ENCODE measurements at regions not wholly inside any gene's neighbourhood (a gene's known extent, or its start where the extent isn't known, plus 50 kb on each side); places are given as distances from the start of the nearest gene placed in this dataset.

DNA sequence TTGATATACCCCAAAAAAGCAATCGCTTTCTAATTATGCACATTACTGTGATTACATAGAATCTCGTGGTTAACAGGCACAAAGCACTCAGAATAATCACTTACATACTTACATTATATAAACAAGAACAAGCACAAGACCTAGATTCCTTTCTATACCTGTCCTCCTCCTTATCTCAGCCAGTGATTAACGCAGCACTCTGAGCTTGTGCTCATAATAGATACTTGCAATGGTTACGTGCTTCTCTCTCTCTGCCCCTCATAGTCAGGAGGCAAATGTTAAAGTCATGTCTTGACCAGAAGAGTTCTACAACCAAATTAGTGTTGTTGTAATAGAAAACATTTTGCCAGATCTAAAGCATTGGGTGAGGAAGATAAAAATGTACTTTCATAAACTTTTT is 342.2 kb upstream of the PKDCC start:
- DNase-seq = no peak

DNA sequence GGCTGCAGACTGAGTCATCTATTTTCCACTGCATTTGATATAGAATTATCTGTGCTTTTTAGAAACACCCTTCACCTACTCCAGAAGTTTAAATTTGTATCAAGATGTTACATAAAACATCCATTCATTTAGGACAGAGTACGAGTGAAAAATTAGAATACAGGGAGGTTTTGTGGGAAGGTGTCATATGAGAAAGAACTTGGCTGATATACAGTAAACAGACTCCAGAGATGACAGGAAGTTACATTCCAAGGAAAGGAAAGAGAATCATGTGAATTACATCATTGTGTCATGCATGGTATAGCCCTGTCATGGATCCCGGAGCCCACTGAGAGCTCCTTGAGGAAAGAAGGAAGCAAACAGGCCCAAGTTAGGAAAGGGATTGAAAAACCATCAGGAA is 341.5 kb upstream of the PKDCC start:
- DNase-seq = no peak

DNA sequence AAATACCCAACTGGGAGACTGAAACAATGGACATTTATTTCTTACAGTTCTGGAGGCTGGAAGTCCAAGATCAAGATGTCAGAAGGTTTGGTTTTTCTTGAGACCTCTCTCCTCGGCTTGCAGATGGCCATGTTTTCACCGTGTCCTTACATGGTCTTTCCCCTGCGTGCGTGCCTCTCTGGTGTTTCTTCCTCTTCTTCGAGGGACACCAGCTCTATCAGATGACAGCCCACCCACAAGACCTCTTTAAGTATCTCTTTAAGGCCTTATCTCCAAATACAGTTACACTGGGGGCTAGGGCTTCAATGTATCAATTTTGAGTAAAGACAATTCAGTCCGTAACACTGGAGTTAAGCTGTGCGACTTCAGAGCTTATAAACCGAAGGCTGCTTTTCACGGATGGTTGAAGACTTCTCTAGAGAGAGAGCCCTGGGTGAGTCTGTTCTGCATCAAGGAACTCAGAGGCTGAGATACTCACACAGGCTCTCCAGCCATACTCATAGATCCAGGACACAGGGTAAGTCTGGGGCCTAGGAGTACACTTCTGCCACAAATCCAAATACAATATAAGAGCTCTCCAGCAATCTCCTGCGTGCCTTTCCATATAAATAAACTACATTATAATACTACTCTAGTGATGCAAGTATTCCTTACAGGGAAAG is 339.9 kb upstream of the PKDCC start:
- DNase-seq = no peak

DNA sequence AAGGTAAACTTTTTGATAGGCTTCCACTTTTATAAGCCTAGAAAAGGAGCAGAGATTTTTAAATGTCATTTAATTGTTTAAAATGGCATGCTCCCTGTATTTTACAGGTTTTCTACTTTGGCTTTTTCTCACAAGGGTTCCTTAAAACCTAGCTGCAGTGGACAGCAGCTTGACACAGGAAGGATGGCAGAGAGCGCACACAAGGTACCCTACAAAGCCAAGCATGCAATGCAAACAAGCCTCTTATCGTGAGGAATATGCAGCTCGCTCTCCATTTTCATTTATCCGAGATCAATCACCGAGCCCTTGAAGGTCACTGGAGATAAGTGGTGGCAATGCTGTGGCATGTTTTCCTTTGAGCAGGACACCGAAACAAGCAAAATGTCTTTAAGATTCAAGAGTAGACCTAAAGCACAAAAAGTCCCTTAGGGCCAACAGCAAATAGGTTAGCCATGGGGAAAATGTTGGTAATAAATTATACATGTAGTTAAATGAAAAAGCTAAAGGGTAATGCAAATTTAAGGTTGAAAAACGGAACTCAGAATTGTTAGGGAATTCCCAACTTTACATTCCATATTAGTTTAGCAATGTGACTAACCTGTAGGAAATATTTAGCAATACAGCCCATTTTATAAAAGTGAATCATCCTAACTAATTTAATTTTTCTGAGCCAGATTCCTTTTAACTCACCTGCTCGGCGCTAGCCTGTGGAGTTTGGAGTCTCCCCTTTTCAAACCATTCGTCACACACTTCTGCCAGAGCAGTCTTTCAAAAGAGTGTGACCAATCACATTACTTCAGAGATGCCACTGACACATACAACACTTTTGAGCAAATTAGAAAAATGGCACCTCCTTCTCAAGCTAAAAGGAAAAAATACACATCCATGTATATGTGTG is 337.9 kb upstream of the PKDCC start:
- DNase-seq = no peak

DNA sequence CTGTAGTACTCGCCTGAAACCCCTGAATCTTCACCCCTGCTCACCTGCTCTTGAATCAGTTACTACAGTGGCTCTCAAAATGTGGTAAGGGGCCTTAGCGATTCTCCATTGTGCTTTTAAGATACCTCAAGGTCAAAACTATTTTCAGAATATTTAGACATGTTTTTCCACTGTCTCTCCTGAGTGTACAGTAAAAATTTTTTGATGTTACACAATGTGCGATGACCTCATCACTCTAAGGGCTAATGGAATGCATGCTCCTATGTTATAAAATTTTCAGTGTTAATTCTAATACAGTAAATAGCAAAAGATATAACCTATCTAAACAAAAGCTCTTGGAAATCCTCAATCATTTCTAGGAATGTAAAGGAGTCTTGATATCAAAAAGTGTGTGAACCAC is 336.9 kb upstream of the PKDCC start:
- peak; percentile 15 for DNase-seq

DNA sequence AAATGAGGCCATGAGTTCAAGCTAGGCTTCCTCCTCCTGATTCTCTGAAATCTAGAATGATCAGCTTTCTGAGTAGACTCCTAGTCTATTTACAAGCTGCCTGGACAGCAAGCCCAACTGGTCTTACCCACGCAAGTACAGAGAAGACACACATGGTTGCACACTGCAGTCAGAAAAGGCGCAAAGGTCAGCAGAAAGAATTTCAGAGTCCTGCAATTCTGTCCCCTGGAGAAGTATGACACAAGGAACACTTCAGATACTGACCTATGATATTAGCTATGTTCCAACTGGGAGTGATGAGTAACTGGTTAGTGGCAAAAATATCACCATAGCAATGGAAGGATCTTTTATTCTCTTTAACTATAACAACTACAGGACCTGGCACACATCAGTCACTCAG is 336.1 kb upstream of the PKDCC start:
- no peak for DNase-seq

DNA sequence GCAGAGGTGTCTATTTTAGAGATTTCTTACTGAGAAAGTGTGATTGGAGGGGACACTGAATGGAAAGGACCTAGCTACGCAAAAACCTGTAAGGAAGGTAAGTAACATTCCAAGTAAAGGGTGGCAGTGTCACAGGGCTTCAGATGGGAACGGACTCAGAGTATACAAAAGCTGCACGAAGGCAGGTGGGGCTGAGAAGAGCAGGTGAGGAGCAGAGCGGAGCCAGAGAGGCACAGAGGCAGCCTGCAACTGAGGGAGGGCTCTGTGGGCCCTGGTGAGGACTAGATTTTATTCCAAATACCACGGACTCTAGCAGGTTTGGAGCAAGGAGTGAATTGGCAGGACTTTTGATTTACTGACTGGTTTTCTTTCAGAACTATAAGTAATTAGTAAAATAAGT is 331.3 kb upstream of the PKDCC start:
- no peak for DNase-seq

DNA sequence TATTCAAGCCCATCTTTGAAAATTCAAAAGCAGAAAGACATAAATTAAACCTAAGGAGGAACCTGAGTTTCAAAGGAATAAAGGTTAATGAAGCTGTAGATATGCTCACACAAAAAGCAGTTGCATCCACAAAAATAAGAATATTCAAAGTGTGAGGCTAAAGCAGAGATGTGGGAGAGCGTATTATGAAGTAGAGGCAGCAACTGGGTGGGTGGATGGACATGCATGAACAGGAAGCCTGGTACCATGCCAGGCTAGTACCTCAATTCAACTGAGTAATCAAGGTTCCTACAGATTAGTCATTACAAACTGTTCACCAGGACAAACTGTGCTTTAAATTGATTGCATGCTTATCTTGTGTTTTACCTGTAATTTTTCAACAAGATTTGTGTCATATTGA is 330.0 kb upstream of the PKDCC start:
- DNase-seq = no peak

DNA sequence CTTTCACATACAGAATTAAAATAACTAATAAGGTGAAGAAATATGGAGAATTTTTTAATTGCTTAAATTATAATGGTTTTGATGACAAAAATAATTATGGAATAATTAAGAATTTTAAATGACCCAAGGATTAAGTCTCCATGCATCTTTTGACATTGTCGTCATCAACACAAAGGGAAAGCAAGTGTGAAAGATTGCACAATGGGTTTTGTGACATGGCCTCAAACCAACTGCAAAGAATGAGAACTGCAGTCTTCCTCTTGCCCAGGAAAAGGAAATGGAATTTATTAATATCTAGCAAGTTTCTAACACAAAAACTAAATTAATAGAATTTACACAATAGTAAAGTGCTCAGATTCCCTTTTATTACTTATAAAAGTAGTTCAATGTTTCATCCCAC is 329.1 kb upstream of the PKDCC start:
- no peak for DNase-seq

DNA sequence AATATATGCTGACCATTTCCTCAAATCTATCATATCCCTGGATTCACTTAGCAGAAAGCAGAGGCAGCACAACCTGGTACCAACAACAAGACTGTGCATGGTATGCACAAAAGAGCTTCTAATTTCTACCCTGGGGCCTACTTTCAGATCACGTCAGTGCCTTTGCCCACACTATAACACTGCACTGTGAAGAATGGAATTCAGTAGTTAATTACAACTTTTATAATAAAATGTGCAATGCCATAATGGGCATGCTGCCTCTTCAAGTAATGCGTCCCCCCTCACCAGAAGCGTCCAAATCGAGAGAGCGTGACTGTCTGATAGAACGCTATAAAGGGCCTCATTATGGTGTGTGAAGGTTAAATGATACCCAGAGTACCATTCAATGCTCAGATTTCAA is 328.1 kb upstream of the PKDCC start:
- DNase-seq = no peak

DNA sequence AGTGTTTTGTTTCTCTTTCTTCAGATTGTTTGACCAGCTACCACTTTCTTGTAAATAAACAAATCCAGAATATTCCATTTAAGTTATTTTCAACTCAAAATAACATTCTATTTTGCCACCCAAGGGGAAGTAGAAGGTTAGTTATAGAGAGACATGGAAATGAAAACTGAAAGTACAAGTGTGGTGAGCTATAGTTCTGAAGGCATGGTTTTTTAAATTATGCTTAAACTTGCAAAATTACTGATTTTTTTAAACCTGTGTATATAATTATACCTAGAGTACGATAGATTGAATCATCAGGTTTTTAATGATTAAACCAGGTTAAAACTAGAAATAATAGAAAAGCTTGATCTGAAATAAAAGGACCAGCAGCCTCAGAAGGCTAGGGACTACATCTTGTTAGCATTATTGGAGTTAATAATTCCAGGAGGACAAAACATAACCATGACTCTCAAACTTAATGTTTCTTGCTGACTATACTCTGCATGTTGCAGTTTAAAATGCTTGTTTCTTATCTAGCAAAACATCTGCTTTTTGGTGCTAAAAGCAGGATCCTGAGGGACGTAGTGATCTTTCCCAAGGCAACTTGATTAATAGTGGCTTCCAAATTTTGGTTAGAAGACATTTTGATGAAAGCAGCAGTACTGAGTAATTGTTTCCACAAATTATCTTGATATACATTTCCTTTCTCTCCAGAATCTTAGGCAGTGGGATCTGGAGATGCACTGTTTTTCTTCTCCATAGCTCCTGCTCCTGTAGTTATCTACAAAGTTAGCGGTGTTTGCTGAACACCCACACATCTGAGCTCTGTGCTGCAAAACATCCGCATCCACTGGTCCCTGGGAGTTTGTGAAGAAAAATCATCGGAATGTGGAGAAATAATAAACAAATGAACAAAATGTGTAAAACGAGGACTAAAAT is 327.2 kb upstream of the PKDCC start:
- DNase-seq = peak; percentile 24

DNA sequence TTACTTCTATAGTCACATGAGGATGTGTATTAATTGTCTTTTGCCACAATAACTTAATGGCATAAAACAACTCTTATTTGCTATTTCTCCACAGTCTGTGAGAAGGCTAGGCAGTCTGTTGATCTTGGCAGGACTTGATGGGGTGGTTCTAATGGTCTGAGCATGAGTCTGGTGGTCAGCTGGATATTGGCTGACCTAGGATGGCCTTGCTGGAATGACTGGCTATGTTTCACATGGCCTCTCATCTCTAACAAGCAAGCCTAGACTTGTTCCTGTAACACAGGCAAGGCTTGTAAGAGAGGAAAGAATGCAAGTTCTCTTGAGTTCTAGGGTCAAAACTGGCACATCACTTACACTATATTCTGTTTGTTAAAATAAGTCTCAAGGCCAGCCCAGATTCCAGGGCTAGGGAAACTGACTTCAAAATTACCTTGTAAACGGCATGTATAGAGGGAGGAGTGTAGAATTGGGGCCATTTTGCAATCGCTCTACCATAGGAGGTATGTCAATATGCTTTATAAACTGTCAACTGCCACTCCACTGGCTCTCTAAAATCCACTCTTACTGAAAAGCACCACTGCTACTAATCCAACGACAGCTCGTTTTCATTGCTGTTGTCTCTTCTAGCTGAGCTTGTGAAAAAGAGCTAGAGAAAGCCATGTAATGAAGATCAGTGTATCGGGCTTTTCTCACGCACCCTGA is 325.0 kb upstream of the PKDCC start:
- peak; percentile 37 for DNase-seq

DNA sequence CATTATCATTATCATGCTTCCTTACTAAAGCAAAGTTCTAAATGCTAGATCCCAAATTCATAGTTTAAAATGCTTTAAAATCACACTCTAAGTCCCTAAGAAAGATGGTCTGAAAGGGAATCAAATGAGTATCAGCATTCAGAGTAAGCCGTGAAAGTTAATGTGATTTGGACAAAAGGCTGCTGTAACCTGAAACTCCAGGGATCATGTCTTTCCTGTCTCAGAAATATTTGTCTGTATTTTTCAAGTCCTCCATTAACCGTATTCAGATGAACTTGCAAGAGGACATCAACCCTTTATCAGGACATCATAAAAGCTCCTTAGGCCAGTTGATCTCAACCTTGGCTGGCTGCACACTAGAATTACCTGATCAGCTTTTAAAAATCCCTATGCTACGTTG is 324.3 kb upstream of the PKDCC start:
- no peak for DNase-seq

DNA sequence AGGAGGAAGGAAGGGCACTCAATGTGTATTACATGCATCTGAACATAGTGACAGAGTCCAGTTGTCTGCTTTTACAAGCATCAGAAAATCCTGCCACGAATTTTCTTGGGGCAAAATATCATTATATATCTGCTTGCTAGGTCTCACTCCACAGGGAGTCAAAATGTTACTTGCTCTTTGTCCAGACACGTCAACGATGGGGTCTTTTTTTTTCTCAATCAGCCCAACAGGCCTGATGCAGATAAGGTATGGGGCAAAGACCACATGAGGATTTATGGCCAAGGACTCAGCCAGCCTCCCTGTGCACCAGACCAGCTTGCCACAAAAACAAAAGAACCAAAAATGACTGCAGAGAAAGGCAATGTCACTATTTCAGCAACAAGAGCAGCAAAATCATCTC is 323.4 kb upstream of the PKDCC start:
- DNase-seq = no peak

DNA sequence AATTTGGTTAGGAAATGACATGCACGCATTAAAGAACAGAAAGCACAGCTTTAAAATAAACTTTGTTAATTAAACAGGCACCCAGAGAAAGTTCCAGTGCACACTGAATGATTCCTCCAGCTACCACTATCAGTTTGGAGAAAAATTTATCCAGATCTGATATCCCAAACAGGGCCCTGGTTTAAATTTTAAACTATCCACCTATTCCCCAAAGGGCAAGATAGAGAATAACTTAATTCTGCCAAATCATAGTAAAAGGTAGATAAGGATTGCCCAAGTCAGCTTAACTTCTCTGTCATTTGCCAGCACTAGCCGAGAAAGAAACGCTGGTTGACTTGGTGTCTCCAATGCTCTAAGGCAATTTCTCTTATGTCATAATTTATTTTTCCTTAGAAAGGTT is 321.9 kb upstream of the PKDCC start:
- DNase-seq = no peak

DNA sequence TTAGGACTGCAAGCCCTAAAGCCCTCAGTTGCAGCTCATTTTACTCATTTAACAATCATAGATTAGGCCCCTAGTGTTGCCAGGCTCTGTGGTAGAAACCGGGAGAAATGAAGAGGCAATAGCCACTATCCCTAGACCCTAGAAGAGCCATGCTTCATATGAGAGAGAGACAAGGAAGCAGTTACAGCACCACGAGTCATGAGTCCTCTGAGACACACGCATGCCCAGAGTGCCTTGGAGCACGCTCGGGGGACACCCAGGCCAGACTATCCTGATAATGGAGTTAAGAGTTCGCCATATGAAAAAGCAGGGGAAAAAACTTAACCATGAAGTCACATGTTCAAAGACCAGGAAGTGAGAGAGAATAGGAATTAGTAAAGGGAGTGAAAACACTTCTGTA is 321.5 kb upstream of the PKDCC start:
- no peak for DNase-seq

DNA sequence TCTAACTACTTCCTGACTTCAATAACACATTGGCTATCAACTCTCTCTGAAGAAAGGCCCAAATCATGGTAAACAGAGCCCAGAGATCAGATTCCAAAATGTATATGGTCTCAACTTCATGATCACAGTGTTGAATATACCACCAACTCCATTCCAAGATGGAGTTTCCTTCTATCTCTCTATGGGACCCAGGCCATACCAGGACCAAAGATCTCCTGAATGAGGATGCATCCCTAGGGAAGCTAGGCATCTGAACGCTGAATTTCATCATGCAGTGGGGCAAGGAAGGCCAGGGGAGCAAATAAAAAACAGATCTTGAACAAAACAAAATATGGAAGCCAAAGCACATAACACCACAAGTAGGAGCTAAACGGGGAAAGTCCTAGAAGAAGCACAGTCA is 320.7 kb upstream of the PKDCC start:
- no peak for DNase-seq

DNA sequence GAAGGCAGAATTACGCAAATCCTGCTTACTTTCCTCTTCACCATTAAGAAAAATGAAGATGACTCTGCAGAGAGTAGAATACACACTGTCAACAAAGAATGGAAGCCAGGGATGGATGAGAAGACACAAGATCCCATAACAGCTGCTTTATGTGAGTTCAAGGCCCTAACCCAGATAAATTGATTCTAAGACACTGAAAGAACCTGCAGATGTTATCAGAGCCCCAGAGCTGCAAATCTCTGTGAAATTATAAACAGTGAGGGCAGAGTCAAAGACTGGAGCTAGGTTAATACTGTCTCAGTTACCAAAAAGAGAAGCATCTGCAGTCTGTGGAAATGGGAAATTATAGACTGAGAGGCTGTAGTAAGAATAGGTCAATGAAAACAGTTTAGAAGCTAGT is 320.1 kb upstream of the PKDCC start:
- no peak for DNase-seq

DNA sequence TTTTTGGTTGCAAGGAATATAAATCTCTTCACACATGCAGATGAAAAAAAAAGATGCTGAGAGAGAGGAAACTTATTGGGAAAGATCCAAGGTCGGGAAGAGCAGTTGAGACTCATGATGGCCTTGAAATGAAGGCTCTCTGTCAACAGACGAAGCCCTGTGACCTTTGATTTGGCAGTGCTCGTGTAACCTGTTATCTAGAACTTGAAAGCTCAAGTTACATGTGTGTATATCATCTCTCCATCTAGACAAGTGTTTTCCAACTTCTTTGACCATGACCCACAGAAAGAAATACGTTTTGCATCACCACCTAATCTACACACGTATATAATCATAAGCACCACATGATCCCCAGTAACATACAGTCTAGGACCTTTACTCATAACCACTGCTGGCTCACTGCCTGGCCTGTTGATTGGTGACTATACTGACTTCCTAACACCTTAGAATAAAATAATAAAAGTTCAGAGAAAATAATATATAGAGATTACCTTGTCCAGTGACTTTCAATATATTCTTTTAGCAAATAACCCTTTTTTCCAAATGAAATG is 319.0 kb upstream of the PKDCC start:
- no peak for DNase-seq

DNA sequence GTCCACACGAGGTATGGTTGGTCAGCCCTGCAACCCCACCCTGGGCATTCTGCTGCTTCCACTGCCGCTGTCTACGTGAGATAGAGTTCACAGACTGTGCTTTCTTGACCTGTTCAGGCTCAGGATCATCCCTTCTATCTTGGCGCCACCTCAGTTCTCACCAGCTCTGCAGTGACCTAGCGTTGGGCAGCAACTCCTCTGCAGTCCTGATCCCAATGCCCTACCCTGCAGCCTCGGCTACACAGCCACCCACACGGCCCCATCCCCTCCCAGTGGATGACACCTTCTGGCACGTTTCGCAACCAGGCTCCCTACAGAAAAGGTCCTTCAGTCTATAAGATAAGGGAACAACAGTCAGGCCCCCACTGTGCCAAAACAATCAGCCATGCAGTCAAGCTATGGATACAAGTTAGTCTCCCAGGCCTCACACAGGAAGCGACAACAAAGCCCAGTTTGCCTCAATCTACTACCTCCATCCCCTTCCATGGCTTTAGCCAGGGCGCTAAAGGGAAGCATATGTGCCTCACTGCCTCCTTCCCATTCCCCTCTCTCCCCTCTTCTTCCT is 317.9 kb upstream of the PKDCC start:
- DNase-seq = no peak

DNA sequence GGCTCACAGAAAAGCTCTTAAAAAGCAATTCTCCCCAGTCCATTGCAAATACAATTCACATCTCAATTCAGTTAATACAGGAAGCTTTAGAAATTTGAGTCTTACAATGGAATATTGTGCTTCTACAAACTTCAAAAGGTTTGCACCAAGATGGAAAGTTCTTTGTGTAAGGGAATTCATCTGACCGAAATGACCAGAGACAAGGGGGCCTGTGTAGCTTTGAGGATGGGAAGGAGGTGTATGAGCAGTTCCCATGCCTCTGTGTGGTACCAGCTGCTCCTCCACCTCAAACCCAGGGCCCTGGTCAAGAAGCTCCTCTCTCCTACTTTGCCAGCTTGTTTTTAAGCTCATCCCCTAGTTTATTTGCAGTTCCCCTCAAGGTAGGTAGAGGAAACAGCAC is 312.8 kb upstream of the PKDCC start:
- DNase-seq = no peak

DNA sequence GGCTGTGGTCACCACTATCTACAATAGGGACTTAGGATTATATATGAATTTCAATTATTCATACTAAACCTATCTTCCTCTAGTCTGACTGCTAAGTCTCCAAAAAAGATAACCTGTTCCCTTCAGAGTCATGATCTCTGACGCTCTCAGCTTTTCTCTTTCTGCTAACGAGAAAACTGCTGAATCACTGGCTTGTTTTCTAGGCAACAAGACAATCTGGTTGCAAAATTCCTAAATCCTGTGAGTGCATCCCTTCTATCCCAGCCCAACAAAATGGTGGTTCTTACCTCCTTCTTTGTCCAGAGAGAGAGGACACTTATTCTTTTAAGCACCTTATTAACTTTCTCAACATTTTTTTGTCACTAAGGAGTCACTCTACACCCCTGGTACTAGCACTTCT is 312.3 kb upstream of the PKDCC start:
- DNase-seq = no peak

Measured in HCEC 1CT (cell line).